ENCODE measurements at regions not wholly inside any gene's neighbourhood (a gene's known extent, or its start where the extent isn't known, plus 50 kb on each side); places are given as distances from the start of the nearest gene placed in this dataset.
A peak's percentile ranks its signal among the peaks of the same experiment; 100 is the strongest.

DNA sequence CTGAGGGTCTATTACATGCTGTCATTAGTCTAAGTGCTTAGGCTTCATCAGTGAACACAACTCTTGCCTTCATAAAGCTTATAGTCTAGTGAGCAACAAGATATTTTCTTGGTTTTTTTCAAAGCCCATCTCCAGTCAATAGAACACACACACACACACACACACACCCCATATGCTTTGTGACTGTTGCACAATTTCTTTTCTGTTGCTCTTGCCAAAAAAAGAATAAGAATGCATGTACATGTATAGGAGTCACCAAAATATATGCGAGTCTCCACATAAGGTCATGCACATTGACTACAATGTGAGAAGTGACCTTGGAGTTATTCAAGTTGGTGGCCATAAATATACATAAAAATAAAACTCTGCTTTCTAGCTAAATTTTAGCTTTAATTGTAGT is 351.5 kb upstream of the TLE4 start:
- H3K4me3 ChIP-seq (ENCODE audit: low read depth, low read length), result no peak overlapping the region
- no peak for DNase-seq (ENCODE audit: low read depth)
- TF ChIP-seq, protein P1, sequence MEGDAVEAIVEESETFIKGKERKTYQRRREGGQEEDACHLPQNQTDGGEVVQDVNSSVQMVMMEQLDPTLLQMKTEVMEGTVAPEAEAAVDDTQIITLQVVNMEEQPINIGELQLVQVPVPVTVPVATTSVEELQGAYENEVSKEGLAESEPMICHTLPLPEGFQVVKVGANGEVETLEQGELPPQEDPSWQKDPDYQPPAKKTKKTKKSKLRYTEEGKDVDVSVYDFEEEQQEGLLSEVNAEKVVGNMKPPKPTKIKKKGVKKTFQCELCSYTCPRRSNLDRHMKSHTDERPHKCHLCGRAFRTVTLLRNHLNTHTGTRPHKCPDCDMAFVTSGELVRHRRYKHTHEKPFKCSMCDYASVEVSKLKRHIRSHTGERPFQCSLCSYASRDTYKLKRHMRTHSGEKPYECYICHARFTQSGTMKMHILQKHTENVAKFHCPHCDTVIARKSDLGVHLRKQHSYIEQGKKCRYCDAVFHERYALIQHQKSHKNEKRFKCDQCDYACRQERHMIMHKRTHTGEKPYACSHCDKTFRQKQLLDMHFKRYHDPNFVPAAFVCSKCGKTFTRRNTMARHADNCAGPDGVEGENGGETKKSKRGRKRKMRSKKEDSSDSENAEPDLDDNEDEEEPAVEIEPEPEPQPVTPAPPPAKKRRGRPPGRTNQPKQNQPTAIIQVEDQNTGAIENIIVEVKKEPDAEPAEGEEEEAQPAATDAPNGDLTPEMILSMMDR (IDR thresholded peaks at IDR 0.05; ENCODE audit: insufficient read depth, low read length), result no peak

DNA sequence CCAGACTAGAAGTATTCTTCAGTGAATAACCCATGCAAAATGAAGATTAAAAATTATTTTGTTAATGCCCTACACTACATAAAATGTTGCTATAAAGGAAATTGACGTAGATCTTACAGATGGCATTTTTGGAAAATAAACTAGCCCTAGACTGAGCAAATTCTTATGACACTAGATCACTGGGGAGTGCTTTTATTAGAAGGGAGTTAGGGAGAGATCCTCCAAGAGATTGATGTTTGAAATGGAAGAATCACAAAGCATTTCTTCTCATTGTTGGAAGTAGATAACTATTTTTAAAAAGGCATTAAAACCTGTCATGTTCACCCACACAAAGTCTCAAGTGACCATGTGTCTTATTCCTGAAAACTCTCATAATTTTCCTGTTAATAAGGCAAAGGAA is 351.1 kb upstream of the TLE4 start:
- H3K4me3 ChIP-seq (ENCODE audit: low read depth, low read length), result no peak overlapping the region
- TF ChIP-seq, protein P1 (IDR thresholded peaks at IDR 0.05; ENCODE audit: insufficient read depth, low read length), result no peak
- DNase-seq (ENCODE audit: low read depth), result peak; percentile 45

DNA sequence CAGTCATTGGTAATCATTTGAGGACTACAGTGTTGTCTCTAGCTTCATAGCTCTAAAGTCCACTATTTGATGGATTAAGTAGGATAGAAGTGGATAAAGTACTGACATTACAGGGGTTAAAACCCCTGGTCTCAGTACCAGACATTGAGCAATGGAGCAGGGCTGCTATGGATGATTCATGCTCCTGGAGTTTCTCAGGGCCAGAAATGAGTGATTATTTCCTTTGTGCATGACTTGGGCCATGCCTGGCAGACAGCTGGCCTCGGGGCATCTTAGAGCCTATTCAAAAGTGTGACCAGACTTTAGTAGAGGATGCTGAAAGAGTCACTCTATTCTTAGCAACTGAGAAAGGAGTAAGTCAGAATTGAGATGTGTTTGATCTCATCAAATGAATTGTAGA is 350.7 kb upstream of the TLE4 start:
- TF ChIP-seq, protein P1 (IDR thresholded peaks at IDR 0.05; ENCODE audit: insufficient read depth, low read length), result no peak
- peak; percentile 82 for DNase-seq (ENCODE audit: low read depth)
- H3K4me3 ChIP-seq (ENCODE audit: low read depth, low read length), result no peak overlapping the region

DNA sequence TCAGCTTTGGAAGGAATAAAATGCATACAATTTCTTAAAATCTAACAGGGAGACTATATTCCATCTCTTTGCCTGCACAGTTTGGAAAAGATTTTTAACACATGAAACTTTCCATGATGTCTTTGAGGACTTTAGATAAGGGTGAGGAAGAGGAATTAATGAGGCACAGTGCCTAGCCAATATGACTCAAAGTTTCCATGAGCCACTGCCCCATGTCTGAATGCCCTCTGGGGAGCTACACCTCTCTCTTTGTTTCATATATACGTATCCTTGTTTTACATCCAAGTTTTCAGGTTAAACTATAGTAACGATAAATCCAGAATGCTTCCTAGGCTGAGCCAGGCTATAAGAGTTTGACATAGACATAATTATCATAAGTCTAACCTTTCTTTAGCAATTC is 349.3 kb upstream of the TLE4 start:
- TF ChIP-seq, protein P1 (IDR thresholded peaks at IDR 0.05; ENCODE audit: insufficient read depth, low read length), result no peak
- no peak overlapping the region for H3K4me3 ChIP-seq (ENCODE audit: low read depth, low read length)
- DNase-seq (ENCODE audit: low read depth), result peak; percentile 74

DNA sequence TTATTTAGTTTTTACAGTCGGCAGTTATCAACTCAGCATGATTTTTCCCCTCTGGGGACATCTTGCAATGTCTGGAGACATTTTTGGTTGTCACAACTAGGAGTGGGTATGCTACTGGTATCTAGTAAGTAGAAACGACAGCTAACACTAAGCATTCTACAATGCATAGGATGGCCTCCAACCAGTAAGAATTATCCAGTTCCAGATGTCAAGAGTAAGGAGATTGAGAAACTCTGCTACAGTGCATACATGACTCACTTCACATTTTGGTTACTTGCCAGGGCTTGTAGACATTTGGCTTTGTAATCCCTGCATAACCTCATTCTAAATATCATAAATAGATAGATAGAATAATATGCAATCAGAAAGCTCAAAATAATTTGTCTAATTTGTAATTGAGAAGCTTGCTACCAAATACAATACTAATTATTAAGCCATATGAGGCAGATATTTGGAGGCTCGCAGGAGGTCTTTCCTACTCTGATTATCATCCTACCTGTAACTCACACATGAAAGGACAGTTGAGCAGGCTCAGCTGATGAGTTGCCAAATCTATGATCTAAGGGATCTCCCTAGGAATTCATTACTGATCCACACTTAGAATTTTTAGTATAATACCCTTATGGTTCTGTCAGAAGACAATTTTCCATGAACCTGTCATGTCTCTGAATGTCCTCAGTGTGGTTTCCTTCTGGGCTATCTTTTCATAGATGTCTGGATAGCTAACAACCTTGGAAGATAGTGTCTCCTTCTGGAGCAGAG is 346.9 kb upstream of the TLE4 start:
- TF ChIP-seq, protein P1 (IDR thresholded peaks at IDR 0.05; ENCODE audit: insufficient read depth, low read length), result no peak

DNA sequence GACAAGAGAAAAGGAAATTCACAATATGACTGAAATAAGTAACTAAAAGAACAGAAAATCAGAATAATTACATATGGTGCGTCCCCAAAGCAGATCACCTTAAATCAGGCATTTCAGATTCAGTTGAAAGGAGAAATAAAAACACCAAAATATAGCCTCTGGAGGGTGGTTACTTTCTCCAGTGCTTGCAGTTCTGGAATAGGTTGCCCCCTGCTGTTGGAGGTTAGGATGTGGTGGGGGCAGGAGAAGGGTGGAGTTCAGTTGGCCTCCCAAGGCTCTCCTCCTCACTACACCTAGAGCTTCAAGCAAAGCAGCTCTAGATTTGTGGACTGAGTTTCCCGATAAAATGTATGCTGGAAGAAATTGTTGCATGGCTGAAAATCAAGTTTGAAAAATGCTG is 338.2 kb upstream of the TLE4 start:
- TF ChIP-seq, protein P1 (IDR thresholded peaks at IDR 0.05; ENCODE audit: insufficient read depth, low read length), result peak; percentile 40
- peak; percentile 44 for DNase-seq (ENCODE audit: low read depth)
- H3K4me3 ChIP-seq (ENCODE audit: low read depth, low read length), result no peak overlapping the region

More for the DNA sequence above, 346.9 kb upstream of the TLE4 start:
- no peak overlapping the region for H3K4me3 ChIP-seq (ENCODE audit: low read depth, low read length)
- peak; percentile 88 for DNase-seq (ENCODE audit: low read depth)

DNA sequence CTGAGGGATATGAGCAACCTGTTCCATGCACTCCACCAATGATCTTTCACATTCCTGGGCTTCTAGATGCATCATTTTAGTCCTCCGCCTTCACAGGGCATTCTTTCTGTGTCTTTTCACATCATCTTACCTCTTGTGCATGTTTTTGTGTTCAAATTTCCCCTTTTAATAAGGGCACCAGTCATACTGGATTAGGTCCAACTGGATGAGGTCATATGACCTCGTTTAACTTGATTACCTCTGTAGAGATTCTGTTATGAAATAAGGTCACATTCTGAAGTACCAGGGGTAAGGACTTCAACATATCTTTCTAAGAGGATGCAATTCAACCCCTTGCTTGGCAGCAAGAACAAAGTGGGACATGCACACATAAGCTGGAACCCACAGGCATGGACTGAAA is 335.3 kb upstream of the TLE4 start:
- no peak for DNase-seq (ENCODE audit: low read depth)
- TF ChIP-seq, protein P1 (IDR thresholded peaks at IDR 0.05; ENCODE audit: insufficient read depth, low read length), result no peak
- no peak overlapping the region for H3K4me3 ChIP-seq (ENCODE audit: low read depth, low read length)

Measured in fibroblast of the aortic adventitia (primary cell).